ENCODE measurements at regions not wholly inside any gene's neighbourhood (a gene's known extent, or its start where the extent isn't known, plus 50 kb on each side); places are given as distances from the start of the nearest gene placed in this dataset.

DNA sequence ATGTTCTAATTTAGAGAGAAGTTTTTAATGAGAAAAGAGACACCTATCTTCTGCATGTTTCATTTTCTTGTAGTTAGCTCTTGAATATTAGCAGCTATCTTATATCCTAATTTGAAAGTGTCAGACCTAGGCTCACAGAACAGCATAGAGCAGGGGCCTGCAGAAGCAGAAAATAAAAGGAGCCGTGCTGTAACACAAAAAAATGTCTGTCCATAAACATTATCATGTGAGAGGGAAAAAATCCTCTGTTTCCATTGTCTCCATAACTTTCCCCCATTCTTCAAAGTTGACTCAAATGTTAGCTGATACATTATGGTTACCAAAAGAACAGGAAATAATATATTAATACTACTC, 329.2 kb upstream of the EPHA5 start:
- TF ChIP-seq, protein P1, sequence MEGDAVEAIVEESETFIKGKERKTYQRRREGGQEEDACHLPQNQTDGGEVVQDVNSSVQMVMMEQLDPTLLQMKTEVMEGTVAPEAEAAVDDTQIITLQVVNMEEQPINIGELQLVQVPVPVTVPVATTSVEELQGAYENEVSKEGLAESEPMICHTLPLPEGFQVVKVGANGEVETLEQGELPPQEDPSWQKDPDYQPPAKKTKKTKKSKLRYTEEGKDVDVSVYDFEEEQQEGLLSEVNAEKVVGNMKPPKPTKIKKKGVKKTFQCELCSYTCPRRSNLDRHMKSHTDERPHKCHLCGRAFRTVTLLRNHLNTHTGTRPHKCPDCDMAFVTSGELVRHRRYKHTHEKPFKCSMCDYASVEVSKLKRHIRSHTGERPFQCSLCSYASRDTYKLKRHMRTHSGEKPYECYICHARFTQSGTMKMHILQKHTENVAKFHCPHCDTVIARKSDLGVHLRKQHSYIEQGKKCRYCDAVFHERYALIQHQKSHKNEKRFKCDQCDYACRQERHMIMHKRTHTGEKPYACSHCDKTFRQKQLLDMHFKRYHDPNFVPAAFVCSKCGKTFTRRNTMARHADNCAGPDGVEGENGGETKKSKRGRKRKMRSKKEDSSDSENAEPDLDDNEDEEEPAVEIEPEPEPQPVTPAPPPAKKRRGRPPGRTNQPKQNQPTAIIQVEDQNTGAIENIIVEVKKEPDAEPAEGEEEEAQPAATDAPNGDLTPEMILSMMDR (conservative IDR thresholded peaks at IDR 0.05 in 1 of 2, IDR thresholded peaks at IDR 0.05 in 1 of 2; ENCODE audit: extremely low read depth in 1 of 2, insufficient read depth in 1 of 2, low read depth in 1 of 2, low read length in 2 of 2), result no peak
- TF ChIP-seq EZH2 (IDR thresholded peaks at IDR 0.05; ENCODE audit: borderline replicate concordance, low read length), result no peak
